AG04450 (cell line): ENCODE measurements at regions not wholly inside any gene's neighbourhood (a gene's known extent, or its start where the extent isn't known, plus 50 kb on each side); places are given as distances from the start of the nearest gene placed in this dataset.

ENCODE experiments used
- CTCF ChIA-PET: fragments of 300-600, 350-600 bp; formaldehyde crosslinking; extraction: SDS; loops from one replicate; lab custom pipeline; 2022; ENCODE audit warnings: antibody characterized with exemption, inconsistent platforms; lab: Charles Lee
- POLR2A ChIA-PET: fragments of 350-600 bp; formaldehyde crosslinking; extraction: SDS; loops from one replicate; lab custom pipeline; 2021; ENCODE audit warnings: antibody characterized with exemption, inconsistent platforms; lab: Yijun Ruan, JAX
- DNase-seq: peaks from one replicate; pipeline ENCODE4 v3.0.0-alpha.2; 2011; ENCODE audit warnings: low read depth, low spot score
- H3K27ac ChIP-seq: one replicate; pipeline ENCODE4 v1.5.1; 2012; ENCODE audit warnings: low read depth, low read length, control low read depth
- H3K27me3 ChIP-seq: one replicate; pipeline ENCODE4 v1.6.0; 2012; ENCODE audit warnings: low read length; ENCODE audit not compliant: control insufficient read depth, insufficient read depth
- H3K4me3 ChIP-seq: 2 replicates; pipeline ENCODE4 v1.5.1; 2011; ENCODE audit warnings: mild to moderate bottlenecking, low read depth, low read length, control low read depth
- H3K9me3 ChIP-seq: 2 replicates; pipeline ENCODE4 v1.5.1; 2012; ENCODE audit warnings: low read length; ENCODE audit not compliant: control insufficient read depth, insufficient read depth
- CTCF ChIP-seq: IDR thresholded peaks from 2 replicates; pipeline ENCODE4 v1.5.1; 2011; ENCODE audit warnings: low read depth, low read length, control low read depth, inconsistent platforms

- POLR2A ChIA-PET = no interaction called here
- DNase-seq = no peak
- H3K9me3 ChIP-seq = peaks cover 20% of the 10 kb centered on the region
- no peak overlapping the region for H3K27ac ChIP-seq
- TF ChIP-seq CTCF = no peak
- no peaks in the 10 kb centered on the region for H3K27me3 ChIP-seq
- CTCF ChIA-PET = no interaction called here
- no peak overlapping the region for H3K4me3 ChIP-seq
These were observed 67.3 kb downstream of the ACKR3 start for GRCh38 chr2:236636714-236637470.

GRCh38 chr2:236637686-236638569 lies 68.3 kb downstream of the ACKR3 start:
- Histone ChIP-seq H3K4me3 (no peak overlapping the region), H3K27me3 (no peaks in the 10 kb centered on the region), H3K9me3 (peaks cover 24% of the 10 kb centered on the region), H3K27ac (no peak overlapping the region)
- ChIA-PET CTCF (no interaction called here), POLR2A (no interaction called here)
- TF ChIP-seq CTCF = no peak
- DNase-seq = no peak

- ChIA-PET CTCF (interaction anchor here (0.6 kb wide), 1 partner anchor 23 kb away, joined by 4 read pairs; no protein-coding TSS in a partner anchor), POLR2A (no interaction called here)
These were observed 69.1 kb downstream of the ACKR3 start for GRCh38 chr2:236638707-236639106.

GRCh38 chr2:236639461-236640235 lies 70.0 kb downstream of the ACKR3 start:
- Histone ChIP-seq H3K27ac (no peak overlapping the region), H3K4me3 (no peak overlapping the region), H3K9me3 (peaks cover 24% of the 10 kb centered on the region), H3K27me3 (no peaks in the 10 kb centered on the region)
- ChIA-PET POLR2A (no interaction called here), CTCF (interaction anchor here (0.6 kb wide), 1 partner anchor 22 kb away, joined by 4 read pairs; no protein-coding TSS in a partner anchor)
- TF ChIP-seq CTCF = no peak
- no peak for DNase-seq

More at GRCh38 chr2:236638707-236639106, 69.1 kb downstream of the ACKR3 start:
- DNase-seq = no peak
- peaks cover 24% of the 10 kb centered on the region for H3K9me3 ChIP-seq
- no peaks in the 10 kb centered on the region for H3K27me3 ChIP-seq
- no peak overlapping the region for H3K27ac ChIP-seq
- no peak for TF ChIP-seq CTCF
- no peak overlapping the region for H3K4me3 ChIP-seq
